ENCODE measurements at regions not wholly inside any gene's neighbourhood (a gene's known extent, or its start where the extent isn't known, plus 50 kb on each side); places are given as distances from the start of the nearest gene placed in this dataset.
A peak's percentile ranks its signal among the peaks of the same experiment; 100 is the strongest.

DNA sequence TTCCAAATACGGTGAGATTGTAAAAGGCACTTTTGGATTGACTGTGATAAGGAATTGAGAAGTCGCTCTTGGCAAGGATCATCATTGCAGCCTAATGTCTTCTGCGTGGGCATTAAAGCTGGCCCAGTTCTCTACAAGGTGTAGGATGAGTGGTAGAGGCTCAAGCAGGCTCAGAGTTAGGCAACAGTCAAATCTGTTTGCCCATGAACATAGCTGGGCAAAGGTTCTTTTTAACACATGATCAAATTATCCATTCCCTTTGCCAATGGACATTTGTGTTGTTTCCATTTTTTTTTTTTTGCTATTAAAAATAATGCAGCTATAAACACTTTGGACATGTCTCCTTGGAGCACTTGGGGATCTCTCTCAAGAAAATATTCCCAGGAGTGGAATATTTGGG lies 229.1 kb upstream of the FAT1 start:
- TF ChIP-seq, protein P1, sequence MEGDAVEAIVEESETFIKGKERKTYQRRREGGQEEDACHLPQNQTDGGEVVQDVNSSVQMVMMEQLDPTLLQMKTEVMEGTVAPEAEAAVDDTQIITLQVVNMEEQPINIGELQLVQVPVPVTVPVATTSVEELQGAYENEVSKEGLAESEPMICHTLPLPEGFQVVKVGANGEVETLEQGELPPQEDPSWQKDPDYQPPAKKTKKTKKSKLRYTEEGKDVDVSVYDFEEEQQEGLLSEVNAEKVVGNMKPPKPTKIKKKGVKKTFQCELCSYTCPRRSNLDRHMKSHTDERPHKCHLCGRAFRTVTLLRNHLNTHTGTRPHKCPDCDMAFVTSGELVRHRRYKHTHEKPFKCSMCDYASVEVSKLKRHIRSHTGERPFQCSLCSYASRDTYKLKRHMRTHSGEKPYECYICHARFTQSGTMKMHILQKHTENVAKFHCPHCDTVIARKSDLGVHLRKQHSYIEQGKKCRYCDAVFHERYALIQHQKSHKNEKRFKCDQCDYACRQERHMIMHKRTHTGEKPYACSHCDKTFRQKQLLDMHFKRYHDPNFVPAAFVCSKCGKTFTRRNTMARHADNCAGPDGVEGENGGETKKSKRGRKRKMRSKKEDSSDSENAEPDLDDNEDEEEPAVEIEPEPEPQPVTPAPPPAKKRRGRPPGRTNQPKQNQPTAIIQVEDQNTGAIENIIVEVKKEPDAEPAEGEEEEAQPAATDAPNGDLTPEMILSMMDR (IDR thresholded peaks at IDR 0.05; ENCODE audit: low read depth, low read length, missing control alignments), result no peak
- H3K4me3 ChIP-seq (replicated peaks; ENCODE audit: low read depth, low read length), result no peak overlapping the region
- no peak for DNase-seq (ENCODE audit: extremely low read depth, low read depth)

DNA sequence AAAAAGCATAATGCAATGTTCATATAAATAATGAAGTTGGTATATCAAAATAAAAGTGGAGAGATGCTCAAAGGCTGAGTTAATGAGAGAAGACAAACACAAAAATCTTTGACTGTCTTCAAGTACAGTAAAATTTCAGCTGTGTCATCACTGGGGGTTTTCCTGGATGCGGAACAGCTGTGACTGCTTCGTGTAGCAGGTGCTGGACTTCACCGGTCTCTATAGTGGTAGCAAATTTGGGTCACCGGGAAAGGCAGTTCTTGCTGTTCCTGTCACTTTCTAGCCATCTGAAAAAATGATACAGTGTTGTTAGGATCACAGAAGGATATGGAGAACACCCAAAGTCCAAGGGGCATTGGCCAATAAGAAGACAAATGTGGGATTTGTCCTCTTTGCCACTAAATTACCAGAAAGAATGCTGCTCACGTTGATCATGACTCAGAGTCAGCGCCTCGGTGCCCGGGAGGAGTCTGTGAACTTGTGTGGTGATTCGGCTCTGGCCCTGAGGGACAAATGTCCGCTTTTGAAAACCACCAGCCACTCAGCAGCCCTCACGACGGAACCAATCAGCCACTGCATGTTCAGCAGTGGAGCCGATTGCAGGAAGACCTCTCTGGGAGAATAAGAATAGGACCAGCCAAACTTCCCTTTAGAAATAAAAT lies 230.1 kb upstream of the FAT1 start:
- TF ChIP-seq, protein P1 (IDR thresholded peaks at IDR 0.05; ENCODE audit: low read depth, low read length, missing control alignments), result no peak
- no peak overlapping the region for H3K4me3 ChIP-seq (replicated peaks; ENCODE audit: low read depth, low read length)
- no peak for DNase-seq (ENCODE audit: extremely low read depth, low read depth)

DNA sequence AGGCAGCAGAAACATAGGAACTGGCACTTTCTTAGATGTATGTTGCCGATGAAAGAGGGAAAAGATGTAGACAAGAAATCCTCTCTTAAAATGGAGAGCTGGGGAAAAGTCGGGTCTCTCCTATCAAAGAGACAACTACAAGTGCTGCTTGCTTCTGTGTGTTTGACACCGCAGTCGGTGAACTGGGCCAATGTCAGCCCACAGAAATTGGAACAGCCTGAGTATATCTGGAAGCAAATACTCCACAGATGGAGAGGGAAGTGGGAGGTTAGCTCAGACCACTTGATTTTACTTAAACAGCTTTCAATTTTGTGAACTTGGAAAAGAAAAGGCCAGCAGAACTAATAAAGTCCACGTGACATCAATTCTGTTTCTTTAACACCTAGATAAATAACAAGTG lies 230.9 kb upstream of the FAT1 start:
- TF ChIP-seq, protein P1 (IDR thresholded peaks at IDR 0.05; ENCODE audit: low read depth, low read length, missing control alignments), result no peak
- H3K4me3 ChIP-seq (replicated peaks; ENCODE audit: low read depth, low read length), result no peak overlapping the region
- no peak for DNase-seq (ENCODE audit: extremely low read depth, low read depth)

DNA sequence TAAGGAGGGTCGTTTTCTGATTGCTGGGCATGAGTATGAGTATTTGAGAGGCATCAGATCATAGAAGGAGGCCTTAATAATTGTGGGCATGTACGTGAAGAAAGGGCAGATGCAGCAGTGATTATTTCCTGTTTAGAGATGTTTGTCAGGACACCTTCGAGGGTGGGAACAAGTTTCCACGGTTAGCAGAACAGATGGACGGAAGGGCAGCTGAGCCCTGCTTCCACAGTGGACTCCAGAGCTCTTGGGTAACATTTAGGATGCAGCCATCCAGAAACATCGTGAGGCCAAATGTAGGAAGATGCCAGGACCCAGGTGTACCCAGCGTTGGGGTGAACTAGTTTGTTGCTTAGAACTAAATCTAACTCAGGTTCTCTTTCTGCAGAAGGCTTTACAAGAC lies 231.3 kb upstream of the FAT1 start:
- H3K4me3 ChIP-seq (replicated peaks; ENCODE audit: low read depth, low read length), result no peak overlapping the region
- TF ChIP-seq, protein P1 (IDR thresholded peaks at IDR 0.05; ENCODE audit: low read depth, low read length, missing control alignments), result no peak
- DNase-seq (ENCODE audit: extremely low read depth, low read depth), result no peak

DNA sequence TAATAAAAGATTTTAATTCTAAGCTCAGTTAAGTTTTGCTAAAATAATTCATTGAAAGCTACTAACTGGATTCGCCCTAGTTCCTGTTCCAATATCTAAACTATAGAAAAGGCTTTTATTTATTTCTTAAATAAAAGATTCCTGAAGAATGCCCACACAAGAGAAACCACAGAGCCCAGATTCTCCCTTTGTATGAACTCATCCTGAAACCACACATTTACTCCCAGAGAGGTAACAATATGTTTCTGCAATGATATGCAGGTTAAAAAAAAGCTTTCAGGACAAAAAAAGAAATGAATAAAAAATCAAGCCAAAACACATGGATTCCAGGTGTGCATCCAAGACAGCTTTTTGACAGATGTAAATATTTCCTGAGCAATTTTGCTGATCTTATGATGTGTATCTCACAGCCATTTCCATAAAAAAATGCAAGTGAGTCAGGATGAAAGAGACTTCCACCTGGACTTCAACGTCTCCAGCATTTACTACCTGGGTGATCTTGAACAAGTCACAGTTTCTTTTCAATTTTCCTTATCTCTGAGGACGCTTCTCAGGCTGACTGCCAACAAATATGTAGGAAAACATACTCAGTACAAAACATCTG lies 234.4 kb upstream of the FAT1 start:
- peak; percentile 32 for DNase-seq (ENCODE audit: extremely low read depth, low read depth)
- TF ChIP-seq, protein P1 (IDR thresholded peaks at IDR 0.05; ENCODE audit: low read depth, low read length, missing control alignments), result no peak
- H3K4me3 ChIP-seq (replicated peaks; ENCODE audit: low read depth, low read length), result no peak overlapping the region

DNA sequence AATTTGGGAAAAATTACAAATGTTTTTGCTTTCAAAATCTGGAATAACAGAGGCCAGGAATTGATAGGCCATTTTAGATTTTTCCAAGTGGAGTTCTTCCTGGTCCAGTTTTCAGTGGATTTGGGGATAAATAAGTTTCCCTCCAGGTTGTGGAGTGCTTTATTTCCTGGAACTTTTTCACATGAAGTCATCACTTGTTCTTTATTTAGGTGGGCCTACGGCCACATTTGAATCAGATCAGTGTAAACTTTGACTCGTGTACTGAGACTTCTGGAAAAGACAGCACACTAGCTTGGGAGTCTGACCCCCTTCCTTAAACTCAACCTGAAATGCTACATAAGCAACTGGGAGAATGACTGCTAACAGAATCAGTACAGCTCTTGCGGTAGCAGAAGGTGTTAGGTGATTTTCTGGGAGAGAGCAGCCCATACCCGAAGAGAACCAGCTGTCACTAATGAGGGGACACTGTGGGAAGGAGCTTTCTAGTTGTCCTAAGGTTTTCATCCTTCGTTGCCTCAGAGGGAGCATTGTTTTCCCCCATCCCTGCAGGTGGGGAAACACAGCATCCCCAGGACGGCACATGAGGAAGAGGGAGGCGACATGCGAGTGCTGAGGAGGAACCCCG lies 235.2 kb upstream of the FAT1 start:
- TF ChIP-seq, protein P1 (IDR thresholded peaks at IDR 0.05; ENCODE audit: low read depth, low read length, missing control alignments), result no peak
- H3K4me3 ChIP-seq (replicated peaks; ENCODE audit: low read depth, low read length), result no peak overlapping the region
- no peak for DNase-seq (ENCODE audit: extremely low read depth, low read depth)
